Mesothelial cell of epicardium (in vitro differentiated cells): ENCODE measurements at regions not wholly inside any gene's neighbourhood (a gene's known extent, or its start where the extent isn't known, plus 50 kb on each side); places are given as distances from the start of the nearest gene placed in this dataset.

Source experiments
- DNase-seq, 2 experiments: peaks; one replicate each; pipeline ENCODE4 v3.0.0; 2021; ENCODE audit warnings: low spot score in 2 of 2; ENCODE audit not compliant: unreplicated experiment in 2 of 2
- H3K27ac Mint-ChIP-seq: 2 replicates; pipeline ENCODE4 v1.8.0; 2021; ENCODE audit warnings: mixed read lengths
- H3K27me3 Mint-ChIP-seq: 2 replicates; pipeline ENCODE4 v1.8.0; 2021; ENCODE audit warnings: low read depth, mixed read lengths
- H3K36me3 Mint-ChIP-seq: 2 replicates; pipeline ENCODE4 v1.8.0; 2021; ENCODE audit warnings: mixed read lengths
- H3K4me1 Mint-ChIP-seq: 2 replicates; pipeline ENCODE4 v1.8.0; 2021; ENCODE audit warnings: mixed read lengths
- H3K4me3 Mint-ChIP-seq: 2 replicates; pipeline ENCODE4 v1.8.0; 2021; ENCODE audit warnings: mild to moderate bottlenecking, moderate library complexity, mixed read lengths
- H3K9me3 Mint-ChIP-seq: 2 replicates; pipeline ENCODE4 v1.8.0; 2021; ENCODE audit warnings: mixed read lengths
- TF ChIP-seq, protein P1 (sequence below): fragments of 200-600 bp; sonication (generic); IDR thresholded peaks from one replicate; pipeline ENCODE4 v1.5.0; 2021; ENCODE audit warnings: antibody characterized with exemption; ENCODE audit not compliant: unreplicated experiment

- Mint-ChIP-seq H3K27me3 (no peaks in the 10 kb centered on the region), H3K4me1 (peaks cover 31% of the 10 kb centered on the region), H3K27ac (peak overlapping the region; percentile 76), H3K4me3 (no peak overlapping the region), H3K9me3 (no peaks in the 10 kb centered on the region), H3K36me3 (no peaks in the 10 kb centered on the region)
- DNase-seq = no peak
- TF ChIP-seq, protein P1, sequence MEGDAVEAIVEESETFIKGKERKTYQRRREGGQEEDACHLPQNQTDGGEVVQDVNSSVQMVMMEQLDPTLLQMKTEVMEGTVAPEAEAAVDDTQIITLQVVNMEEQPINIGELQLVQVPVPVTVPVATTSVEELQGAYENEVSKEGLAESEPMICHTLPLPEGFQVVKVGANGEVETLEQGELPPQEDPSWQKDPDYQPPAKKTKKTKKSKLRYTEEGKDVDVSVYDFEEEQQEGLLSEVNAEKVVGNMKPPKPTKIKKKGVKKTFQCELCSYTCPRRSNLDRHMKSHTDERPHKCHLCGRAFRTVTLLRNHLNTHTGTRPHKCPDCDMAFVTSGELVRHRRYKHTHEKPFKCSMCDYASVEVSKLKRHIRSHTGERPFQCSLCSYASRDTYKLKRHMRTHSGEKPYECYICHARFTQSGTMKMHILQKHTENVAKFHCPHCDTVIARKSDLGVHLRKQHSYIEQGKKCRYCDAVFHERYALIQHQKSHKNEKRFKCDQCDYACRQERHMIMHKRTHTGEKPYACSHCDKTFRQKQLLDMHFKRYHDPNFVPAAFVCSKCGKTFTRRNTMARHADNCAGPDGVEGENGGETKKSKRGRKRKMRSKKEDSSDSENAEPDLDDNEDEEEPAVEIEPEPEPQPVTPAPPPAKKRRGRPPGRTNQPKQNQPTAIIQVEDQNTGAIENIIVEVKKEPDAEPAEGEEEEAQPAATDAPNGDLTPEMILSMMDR = no peak
Observed at GRCh38 chr10:88041243-88042159, 178.1 kb downstream of the PTEN start.

DNA sequence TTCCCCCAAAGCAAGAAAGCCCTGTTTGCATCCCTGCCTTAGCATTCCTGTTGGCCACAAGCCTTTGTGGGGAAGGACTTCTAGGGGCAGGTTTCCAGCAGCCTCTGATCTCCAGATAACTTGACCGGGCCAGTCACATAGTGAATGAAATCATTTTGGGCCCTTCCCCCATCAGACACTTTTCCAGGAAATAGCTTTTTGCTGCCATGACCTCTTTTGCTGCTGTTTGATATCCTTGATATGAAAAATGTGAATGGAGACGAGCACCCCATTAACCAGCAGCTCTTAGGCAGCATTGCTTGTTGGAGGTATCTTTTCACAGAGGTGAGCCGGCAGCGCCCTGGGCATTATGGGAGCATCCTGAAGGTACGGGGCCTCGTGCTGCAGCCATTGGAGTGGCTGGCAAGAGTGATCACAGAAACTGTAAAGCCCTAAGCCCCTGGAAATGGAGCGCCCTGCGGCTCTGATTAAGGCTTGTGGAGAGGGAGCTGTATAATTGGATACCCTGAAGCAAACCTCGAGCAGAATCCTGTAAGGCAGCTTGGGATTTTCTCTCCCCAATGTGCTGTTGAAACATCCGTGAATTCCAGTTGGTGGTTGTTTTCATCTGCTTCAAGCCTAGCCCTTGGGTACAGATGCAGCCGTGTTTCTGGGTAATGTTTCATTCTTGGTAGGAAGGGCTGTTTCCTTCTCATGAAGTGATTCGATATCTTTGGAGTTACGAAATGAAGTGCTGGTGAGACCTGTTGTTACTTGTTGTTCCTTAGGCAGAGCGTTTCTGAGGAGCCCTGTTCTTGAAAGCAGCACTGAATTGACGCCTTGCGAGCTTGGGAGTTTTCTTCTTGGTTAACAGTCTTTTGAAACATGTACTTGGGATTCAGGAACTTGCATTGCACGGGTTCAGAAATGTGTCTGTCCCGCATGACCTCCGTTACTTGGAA lies 179.0 kb downstream of the PTEN start:
- H3K36me3 Mint-ChIP-seq = no peaks in the 10 kb centered on the region
- peaks cover 31% of the 10 kb centered on the region for H3K4me1 Mint-ChIP-seq
- DNase-seq = no peak
- H3K27ac Mint-ChIP-seq = peak overlapping the region; percentile 76
- no peaks in the 10 kb centered on the region for H3K27me3 Mint-ChIP-seq
- peak overlapping the region; percentile 22 for H3K4me3 Mint-ChIP-seq
- H3K9me3 Mint-ChIP-seq = no peaks in the 10 kb centered on the region
- TF ChIP-seq, protein P1 = no peak

- Mint-ChIP-seq H3K27me3 (no peaks in the 10 kb centered on the region), H3K36me3 (no peaks in the 10 kb centered on the region), H3K27ac (peak overlapping the region; percentile 75), H3K9me3 (no peaks in the 10 kb centered on the region), H3K4me3 (no peak overlapping the region), H3K4me1 (peaks cover 31% of the 10 kb centered on the region)
- no peak for DNase-seq
- TF ChIP-seq, protein P1 = no peak
Observed at GRCh38 chr10:88045096-88045495, 181.7 kb downstream of the PTEN start.

- DNase-seq = no peak
- Mint-ChIP-seq H3K27me3 (no peaks in the 10 kb centered on the region), H3K4me1 (peaks cover 31% of the 10 kb centered on the region), H3K9me3 (no peaks in the 10 kb centered on the region), H3K4me3 (no peak overlapping the region), H3K36me3 (no peaks in the 10 kb centered on the region), H3K27ac (no peak overlapping the region)
- TF ChIP-seq, protein P1 = no peak
Observed at GRCh38 chr10:88045656-88046415, 182.4 kb downstream of the PTEN start.

DNA sequence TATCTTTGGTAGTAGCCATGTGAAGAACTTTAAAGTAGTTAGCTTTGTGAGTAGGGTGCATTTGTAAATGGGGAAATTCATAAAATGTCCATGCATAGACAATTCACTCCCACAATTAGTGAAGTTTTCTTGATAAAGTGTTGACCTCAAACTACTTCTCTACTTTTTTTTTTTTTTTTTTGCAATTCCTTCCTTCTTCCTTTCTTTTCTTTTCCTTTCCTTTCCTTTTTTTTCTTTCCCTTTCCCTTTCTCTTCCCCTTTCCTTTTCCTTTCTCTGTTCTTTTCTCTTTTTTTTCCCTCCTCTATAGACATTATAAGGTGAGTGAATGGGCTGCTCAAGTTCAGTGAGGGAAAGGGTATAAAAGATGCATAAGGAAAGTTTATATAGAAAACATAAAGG lies 184.2 kb downstream of the PTEN start:
- H3K27ac Mint-ChIP-seq = no peak overlapping the region
- TF ChIP-seq, protein P1 = no peak

More for the DNA sequence above, 184.2 kb downstream of the PTEN start:
- DNase-seq = no peak
- Mint-ChIP-seq H3K4me1 (peaks cover 18% of the 10 kb centered on the region), H3K36me3 (no peaks in the 10 kb centered on the region), H3K9me3 (no peaks in the 10 kb centered on the region), H3K27me3 (no peaks in the 10 kb centered on the region), H3K4me3 (no peak overlapping the region)
